ENCODE measurements at regions not wholly inside any gene's neighbourhood (a gene's known extent, or its start where the extent isn't known, plus 50 kb on each side); places are given as distances from the start of the nearest gene placed in this dataset.
"Not testable (repeated sequence)": the region's sequence is repeated elsewhere in the genome, so short reads cannot be mapped to it uniquely, and the experiment has no call there.

- peak overlapping the region; percentile 9 to 31 for H3K4me3 ChIP-seq
- no peaks in the 10 kb centered on the region for H3K4me1 ChIP-seq (replicated peaks)
- H3K27me3 ChIP-seq (replicated peaks; ENCODE audit: insufficient read depth), result no peaks in the 10 kb centered on the region
- no peaks in the 10 kb centered on the region for H3K9me3 ChIP-seq
- H3K36me3 ChIP-seq, result no peaks in the 10 kb centered on the region
- 5% methylated on average over 34 of the region's 57 CpGs for WGBS
- no peak overlapping the region for H3K27ac ChIP-seq
- intact Hi-C loops (cut with DNase I), result no loop called here
- DNase-seq (ENCODE audit: low spot score), result no peak
- TF ChIP-seq CTCF (IDR thresholded peaks at IDR 0.05) (no peak), POLR2A (IDR thresholded peaks at IDR 0.05) (no peak), POLR2AphosphoS5 (IDR thresholded peaks at IDR 0.05) (no peak)
Observed at GRCh38 chr2:131425231-131425941, 50.5 kb upstream of the TUBA3D start.

GRCh38 chr2:131424605-131425114 lies 51.3 kb upstream of the TUBA3D start:
- H3K4me1 ChIP-seq (replicated peaks); H3K9me3 ChIP-seq; H3K27me3 ChIP-seq (replicated peaks; ENCODE audit: insufficient read depth); intact Hi-C loops (cut with DNase I); H3K27ac ChIP-seq; H3K36me3 ChIP-seq; DNase-seq (ENCODE audit: low spot score): not testable (repeated sequence)
- WGBS, result 23% methylated on average over 43 of the region's 50 CpGs
- H3K4me3 ChIP-seq, result peak overlapping the region in 1 of 2 donors; percentile 25

- intact Hi-C loops (cut with DNase I); H3K4me3 ChIP-seq; H3K27ac ChIP-seq; H3K36me3 ChIP-seq; H3K9me3 ChIP-seq; H3K4me1 ChIP-seq (replicated peaks); H3K27me3 ChIP-seq (replicated peaks; ENCODE audit: insufficient read depth); DNase-seq (ENCODE audit: low spot score): not testable (repeated sequence)
- WGBS, result 80% methylated on average over 3 of the region's 3 CpGs
Observed at GRCh38 chr2:131420751-131421150, 55.2 kb upstream of the TUBA3D start.

- H3K27ac ChIP-seq, result no peak overlapping the region
- no peak for DNase-seq (ENCODE audit: low spot score)
- 47% methylated on average over 10 of the region's 10 CpGs for WGBS
- H3K4me3 ChIP-seq, result no peak overlapping the region
- TF ChIP-seq POLR2AphosphoS5 (IDR thresholded peaks at IDR 0.05) (no peak), POLR2A (IDR thresholded peaks at IDR 0.05) (no peak), CTCF (IDR thresholded peaks at IDR 0.05) (no peak)
- intact Hi-C loops (cut with DNase I), result loop anchor here (5.0 kb wide), 1 partner anchor 253 kb away; no protein-coding TSS in a partner anchor
- no peaks in the 10 kb centered on the region for H3K27me3 ChIP-seq (replicated peaks; ENCODE audit: insufficient read depth)
- no peaks in the 10 kb centered on the region for H3K9me3 ChIP-seq
- no peaks in the 10 kb centered on the region for H3K4me1 ChIP-seq (replicated peaks)
- no peaks in the 10 kb centered on the region for H3K36me3 ChIP-seq
Observed at GRCh38 chr2:131419441-131419840, 55.5 kb upstream of the RAB6D start.

- DNase-seq (ENCODE audit: low spot score), result no peak
- no peaks in the 10 kb centered on the region for H3K27me3 ChIP-seq (replicated peaks; ENCODE audit: insufficient read depth)
- intact Hi-C loops (cut with DNase I), result loop anchor here (5.0 kb wide), 1 partner anchor 254 kb away; no protein-coding TSS in a partner anchor
- no peak overlapping the region for H3K4me3 ChIP-seq
- TF ChIP-seq POLR2A (IDR thresholded peaks at IDR 0.05), result no peak
- TF ChIP-seq POLR2AphosphoS5 (IDR thresholded peaks at IDR 0.05), result no peak
- no peak for TF ChIP-seq CTCF (IDR thresholded peaks at IDR 0.05)
- H3K27ac ChIP-seq, result no peak overlapping the region
- H3K4me1 ChIP-seq (replicated peaks), result no peaks in the 10 kb centered on the region
- no peaks in the 10 kb centered on the region for H3K36me3 ChIP-seq
- no peaks in the 10 kb centered on the region for H3K9me3 ChIP-seq
- whole genome bisulfite sequencing, result 86% methylated on average over 8 of the region's 8 CpGs
Observed at GRCh38 chr2:131418625-131419024, 54.7 kb upstream of the RAB6D start.

GRCh38 chr2:131417886-131418285 lies 53.9 kb upstream of the RAB6D start:
- Histone ChIP-seq H3K27ac (no peak overlapping the region), H3K4me3 (no peak overlapping the region), H3K9me3 (no peaks in the 10 kb centered on the region), H3K36me3 (no peaks in the 10 kb centered on the region), H3K4me1 (replicated peaks) (no peaks in the 10 kb centered on the region), H3K27me3 (replicated peaks; ENCODE audit: insufficient read depth) (no peaks in the 10 kb centered on the region)
- TF ChIP-seq POLR2AphosphoS5 (IDR thresholded peaks at IDR 0.05) (no peak), POLR2A (IDR thresholded peaks at IDR 0.05) (no peak), CTCF (IDR thresholded peaks at IDR 0.05) (no peak)
- intact Hi-C loops (cut with DNase I), result loop anchor here (5.0 kb wide), 1 partner anchor 254 kb away; no protein-coding TSS in a partner anchor
- 67% methylated on average over 2 of the region's 2 CpGs for WGBS
- no peak for DNase-seq (ENCODE audit: low spot score)

Data from prostate gland (tissue), 2 donors.